Smooth muscle cell (in vitro differentiated cells): ENCODE measurements at regions not wholly inside any gene's neighbourhood (a gene's known extent, or its start where the extent isn't known, plus 50 kb on each side); places are given as distances from the start of the nearest gene placed in this dataset.

Source experiments
- DNase-seq: peaks from one replicate; lab custom pipeline; 2025; ENCODE audit not compliant: unreplicated experiment; lab: John Stamatoyannopoulos, UW
- H2AFZ ChIP-seq: fragments of 200-600 bp; sonication (generic); 2 replicates; pipeline ENCODE4 v1.6.0; 2016; ENCODE audit warnings: antibody characterized with exemption, low read depth, mild to moderate bottlenecking
- H3F3A ChIP-seq: fragments of 200-600 bp; sonication (generic); 2 replicates; pipeline ENCODE4 v1.6.0; 2017; ENCODE audit warnings: antibody characterized with exemption, low read depth
- H3K27ac ChIP-seq: fragments of 200-600 bp; sonication (generic); 2 replicates; pipeline ENCODE4 v1.5.1; 2016; ENCODE audit warnings: low read depth, mild to moderate bottlenecking
- H3K27me3 ChIP-seq: fragments of 200-600 bp; sonication (generic); 2 replicates; pipeline ENCODE4 v1.6.1; 2016; ENCODE audit warnings: low read depth, mild to moderate bottlenecking
- H3K36me3 ChIP-seq: fragments of 200-600 bp; sonication (generic); 2 replicates; pipeline ENCODE4 v1.5.1; 2016; ENCODE audit warnings: low read depth
- H3K4me1 ChIP-seq: fragments of 200-600 bp; sonication (generic); 2 replicates; pipeline ENCODE4 v1.5.1; 2016; ENCODE audit warnings: low read depth
- H3K4me2 ChIP-seq: fragments of 200-600 bp; sonication (generic); 2 replicates; pipeline ENCODE4 v1.6.0; 2016; ENCODE audit warnings: mild to moderate bottlenecking
- H3K4me3 ChIP-seq: fragments of 200-600 bp; sonication (generic); 2 replicates; pipeline ENCODE4 v1.5.1; 2016; ENCODE audit warnings: mild to moderate bottlenecking
- H3K79me2 ChIP-seq: fragments of 200-600 bp; sonication (generic); 2 replicates; pipeline ENCODE4 v1.6.0; 2016; ENCODE audit warnings: low read depth, mild to moderate bottlenecking
- H3K9ac ChIP-seq: fragments of 200-600 bp; sonication (generic); 2 replicates; pipeline ENCODE4 v1.6.0; 2016; ENCODE audit warnings: low read depth
- H3K9me3 ChIP-seq: fragments of 200-600 bp; sonication (generic); replicated peaks from 2 replicates; pipeline ENCODE4 v1.5.1; 2016; ENCODE audit warnings: low read depth
- H4K20me1 ChIP-seq: fragments of 200-600 bp; sonication (generic); 2 replicates; pipeline ENCODE4 v1.6.0; 2016; ENCODE audit warnings: low read depth
- CTCF ChIP-seq: fragments of 200-600 bp; sonication (generic); IDR thresholded peaks from 2 replicates; pipeline ENCODE4 v1.5.1; 2017; ENCODE audit warnings: borderline replicate concordance, mild to moderate bottlenecking, antibody characterized with exemption; ENCODE audit not compliant: insufficient read depth, poor library complexity, severe bottlenecking
- whole genome bisulfite sequencing: methylation state at CpG from one replicate; pipeline ENCODE4 v1.1.7; 2016; ENCODE audit warnings: low lambda C conversion rate; 5-methylcytosine and 5-hydroxymethylcytosine counted together

GRCh38 chr2:149664896-149665295 lies 77.3 kb upstream of the MMADHC start:
- no peaks in the 10 kb centered on the region for H3K9me3 ChIP-seq

DNA sequence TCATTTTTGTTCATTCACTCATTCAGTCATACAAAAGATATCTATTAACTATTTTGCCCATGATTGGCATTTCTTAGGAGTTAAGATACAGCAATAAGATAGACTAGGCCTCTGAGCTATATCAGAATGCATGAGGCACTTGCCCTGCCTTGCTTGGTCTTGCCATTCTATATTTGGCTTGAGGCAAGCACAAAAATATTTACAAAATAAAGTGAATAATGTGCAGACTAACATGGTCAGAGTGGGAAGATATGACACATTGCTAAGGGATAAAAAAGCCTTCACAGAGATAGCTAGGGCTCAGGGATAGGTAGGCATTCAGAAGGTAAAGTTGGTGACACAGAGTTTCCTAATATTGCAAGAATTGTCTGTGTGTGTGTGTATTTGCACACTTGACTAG lies 75.0 kb upstream of the MMADHC start:
- no peaks in the 10 kb centered on the region for H3K79me2 ChIP-seq
- no peak for DNase-seq
- H2AFZ ChIP-seq, result no peak overlapping the region

More at GRCh38 chr2:149664896-149665295, 77.3 kb upstream of the MMADHC start:
- H3K27me3 ChIP-seq, result no peaks in the 10 kb centered on the region
- peaks cover 3% of the 10 kb centered on the region for H3F3A ChIP-seq
- H4K20me1 ChIP-seq, result no peaks in the 10 kb centered on the region
- 98% methylated on average over 3 of the region's 3 CpGs for WGBS
- H3K9ac ChIP-seq, result no peak overlapping the region
- no peak for TF ChIP-seq CTCF
- H3K4me3 ChIP-seq, result no peak overlapping the region
- no peak overlapping the region for H3K27ac ChIP-seq
- no peak overlapping the region for H2AFZ ChIP-seq
- H3K36me3 ChIP-seq, result no peaks in the 10 kb centered on the region
- H3K4me1 ChIP-seq, result no peaks in the 10 kb centered on the region
- no peak overlapping the region for H3K4me2 ChIP-seq
- DNase-seq, result no peak
- no peaks in the 10 kb centered on the region for H3K79me2 ChIP-seq

DNA sequence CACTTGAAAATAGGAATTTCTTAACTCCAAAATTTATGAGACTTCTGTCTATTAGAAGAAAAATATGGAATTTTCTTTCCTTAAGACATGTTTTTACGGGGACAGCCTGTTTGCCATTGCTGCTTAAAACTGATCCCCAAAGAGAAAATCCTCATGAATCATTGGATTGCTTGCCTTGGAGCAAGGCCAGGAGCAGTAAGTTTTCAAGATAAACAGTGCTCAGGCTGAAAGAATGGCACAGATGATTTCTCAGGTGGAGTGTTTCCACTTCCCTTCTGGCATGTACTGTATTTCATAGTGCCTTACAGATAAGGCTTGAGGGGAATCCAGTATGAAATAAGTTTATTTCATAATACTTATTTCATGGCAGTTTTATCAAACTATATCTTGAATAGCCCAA lies 74.3 kb upstream of the MMADHC start:
- no peaks in the 10 kb centered on the region for H4K20me1 ChIP-seq
- H3K36me3 ChIP-seq, result no peaks in the 10 kb centered on the region
- H3K27ac ChIP-seq, result peak overlapping the region; percentile 54
- H3K79me2 ChIP-seq, result no peaks in the 10 kb centered on the region
- H3K9ac ChIP-seq, result peak overlapping the region; percentile 27
- TF ChIP-seq CTCF, result no peak
- peak overlapping the region; percentile 50 for H3K4me2 ChIP-seq
- DNase-seq, result no peak
- 16% methylated on average over 1 of the region's 1 CpG for WGBS
- no peaks in the 10 kb centered on the region for H3K9me3 ChIP-seq
- H3K4me1 ChIP-seq, result no peaks in the 10 kb centered on the region
- no peaks in the 10 kb centered on the region for H3K27me3 ChIP-seq
- H3K4me3 ChIP-seq, result no peak overlapping the region
- H3F3A ChIP-seq, result peaks cover 3% of the 10 kb centered on the region
- peak overlapping the region; percentile 56 for H2AFZ ChIP-seq

More for the DNA sequence above, 75.0 kb upstream of the MMADHC start:
- H3K4me1 ChIP-seq, result no peaks in the 10 kb centered on the region
- no peak overlapping the region for H3K4me3 ChIP-seq
- peaks cover 3% of the 10 kb centered on the region for H3F3A ChIP-seq
- H3K36me3 ChIP-seq, result no peaks in the 10 kb centered on the region
- peak overlapping the region; percentile 54 for H3K27ac ChIP-seq
- no peaks in the 10 kb centered on the region for H3K27me3 ChIP-seq
- no peak overlapping the region for H3K9ac ChIP-seq
- H3K9me3 ChIP-seq, result no peaks in the 10 kb centered on the region
- no peak overlapping the region for H3K4me2 ChIP-seq
- no peak for TF ChIP-seq CTCF
- H4K20me1 ChIP-seq, result no peaks in the 10 kb centered on the region

- Histone ChIP-seq H3F3A (peaks cover 3% of the 10 kb centered on the region), H2AFZ (no peak overlapping the region), H3K36me3 (no peaks in the 10 kb centered on the region), H3K27me3 (no peaks in the 10 kb centered on the region), H3K9me3 (no peaks in the 10 kb centered on the region), H3K79me2 (no peaks in the 10 kb centered on the region), H3K4me3 (no peak overlapping the region), H3K4me2 (no peak overlapping the region), H3K4me1 (no peaks in the 10 kb centered on the region), H3K27ac (no peak overlapping the region), H3K9ac (no peak overlapping the region), H4K20me1 (no peaks in the 10 kb centered on the region)
- no peak for DNase-seq
- TF ChIP-seq CTCF, result no peak
Observed at GRCh38 chr2:149658553-149658952, 71.0 kb upstream of the MMADHC start.
